ENCODE measurements at regions not wholly inside any gene's neighbourhood (a gene's known extent, or its start where the extent isn't known, plus 50 kb on each side); places are given as distances from the start of the nearest gene placed in this dataset.

GRCh38 chr2:106990297-106990696 lies 104.3 kb upstream of the ST6GAL2 start:
- Mint-ChIP-seq H3K4me1 (ENCODE audit: low read depth) (no peaks in the 10 kb centered on the region), H3K4me3 (no peak overlapping the region), H3K9me3 (no peaks in the 10 kb centered on the region), H3K27ac (no peak overlapping the region), H3K27me3 (no peaks in the 10 kb centered on the region), H3K36me3 (no peaks in the 10 kb centered on the region)
- DNase-seq: no peak
- intact Hi-C loops (cut with micrococcal nuclease): no loop called here
- ChIA-PET POLR2A (no interaction called here), CTCF (no interaction called here)

- CTCF ChIA-PET: no interaction called here
- no peak overlapping the region for H3K27ac Mint-ChIP-seq
- intact Hi-C loops (cut with micrococcal nuclease): no loop called here
These were observed 105.9 kb upstream of the ST6GAL2 start for GRCh38 chr2:106991866-106992265.

DNA sequence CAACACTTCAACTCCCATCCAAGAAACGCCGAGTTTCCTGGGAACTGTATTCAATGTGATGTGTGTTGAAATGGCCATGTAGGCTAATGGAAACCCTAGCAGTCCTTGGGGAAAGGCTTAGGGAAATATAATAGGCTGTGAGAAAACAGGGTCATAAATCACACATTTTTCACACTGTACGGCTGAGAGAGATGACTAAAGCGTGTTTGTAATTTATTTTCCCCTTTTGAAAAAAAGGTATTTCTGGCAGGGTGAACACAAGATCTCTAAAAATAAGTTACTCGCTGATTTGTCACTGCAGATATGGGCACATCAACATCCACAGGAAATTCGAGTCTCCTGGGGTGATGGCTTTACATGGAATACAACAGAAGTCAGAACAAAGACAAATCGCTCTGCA lies 109.6 kb upstream of the ST6GAL2 start:
- CTCF ChIA-PET: no interaction called here
- no peaks in the 10 kb centered on the region for H3K4me1 Mint-ChIP-seq (ENCODE audit: low read depth)
- intact Hi-C loops (cut with micrococcal nuclease): no loop called here

More at GRCh38 chr2:106991866-106992265, 105.9 kb upstream of the ST6GAL2 start:
- Mint-ChIP-seq H3K27me3 (no peaks in the 10 kb centered on the region), H3K4me3 (no peak overlapping the region), H3K36me3 (no peaks in the 10 kb centered on the region), H3K4me1 (ENCODE audit: low read depth) (no peaks in the 10 kb centered on the region), H3K9me3 (no peaks in the 10 kb centered on the region)
- POLR2A ChIA-PET: no interaction called here
- no peak for DNase-seq

DNA sequence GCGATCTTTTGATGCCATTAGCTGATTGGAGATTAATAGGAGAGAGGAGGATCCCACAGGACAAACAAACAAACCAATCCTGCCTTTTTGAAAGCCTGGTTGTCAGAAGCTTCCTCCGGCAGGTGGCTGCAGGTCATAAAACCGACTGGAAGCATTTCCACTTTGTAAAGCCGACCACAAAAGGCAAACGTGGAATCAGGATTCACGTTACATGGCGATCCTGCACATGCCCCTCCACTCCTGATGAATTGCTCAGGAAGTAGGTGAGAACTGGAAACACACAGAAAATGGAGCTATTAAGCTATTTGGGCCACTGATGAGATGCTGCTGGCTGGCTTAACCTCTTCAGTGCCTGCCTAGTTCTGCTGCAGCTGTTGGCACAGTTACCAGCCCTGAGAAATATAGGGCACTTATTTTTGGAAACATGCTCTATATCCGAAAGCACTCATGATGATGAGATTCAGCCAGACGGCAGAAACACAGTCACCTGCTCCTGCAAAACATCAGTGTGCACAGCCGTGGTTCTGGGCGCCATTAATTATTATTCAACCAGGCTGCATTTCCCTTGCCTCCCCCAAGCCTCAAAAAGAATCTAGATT lies 110.3 kb upstream of the ST6GAL2 start:
- POLR2A ChIA-PET: no interaction called here
- no peak overlapping the region for H3K4me3 Mint-ChIP-seq
- no peak for DNase-seq
- intact Hi-C loops (cut with micrococcal nuclease): no loop called here
- H3K36me3 Mint-ChIP-seq: no peaks in the 10 kb centered on the region
- no peaks in the 10 kb centered on the region for H3K4me1 Mint-ChIP-seq (ENCODE audit: low read depth)
- no peaks in the 10 kb centered on the region for H3K9me3 Mint-ChIP-seq
- no peak overlapping the region for H3K27ac Mint-ChIP-seq
- CTCF ChIA-PET: no interaction called here
- no peaks in the 10 kb centered on the region for H3K27me3 Mint-ChIP-seq

More for the DNA sequence above, 109.6 kb upstream of the ST6GAL2 start:
- DNase-seq: no peak
- POLR2A ChIA-PET: no interaction called here
- no peak overlapping the region for H3K27ac Mint-ChIP-seq
- H3K36me3 Mint-ChIP-seq: no peaks in the 10 kb centered on the region
- H3K27me3 Mint-ChIP-seq: no peaks in the 10 kb centered on the region
- no peaks in the 10 kb centered on the region for H3K9me3 Mint-ChIP-seq
- no peak overlapping the region for H3K4me3 Mint-ChIP-seq

- intact Hi-C loops (cut with micrococcal nuclease): no loop called here
- H3K27me3 Mint-ChIP-seq: no peaks in the 10 kb centered on the region
- no peaks in the 10 kb centered on the region for H3K36me3 Mint-ChIP-seq
- no peaks in the 10 kb centered on the region for H3K9me3 Mint-ChIP-seq
- no peak for DNase-seq
- CTCF ChIA-PET: no interaction called here
- H3K4me3 Mint-ChIP-seq: no peak overlapping the region
- no peak overlapping the region for H3K27ac Mint-ChIP-seq
- POLR2A ChIA-PET: no interaction called here
- H3K4me1 Mint-ChIP-seq (ENCODE audit: low read depth): no peaks in the 10 kb centered on the region
These were observed 111.2 kb upstream of the ST6GAL2 start for GRCh38 chr2:106997204-106997603.

- no peaks in the 10 kb centered on the region for H3K36me3 Mint-ChIP-seq
- H3K27ac Mint-ChIP-seq: no peak overlapping the region
- no peaks in the 10 kb centered on the region for H3K9me3 Mint-ChIP-seq
- H3K4me3 Mint-ChIP-seq: no peak overlapping the region
- H3K27me3 Mint-ChIP-seq: no peaks in the 10 kb centered on the region
- intact Hi-C loops (cut with micrococcal nuclease): no loop called here
- DNase-seq: no peak
- POLR2A ChIA-PET: no interaction called here
- no peaks in the 10 kb centered on the region for H3K4me1 Mint-ChIP-seq (ENCODE audit: low read depth)
- CTCF ChIA-PET: no interaction called here
These were observed 115.1 kb upstream of the ST6GAL2 start for GRCh38 chr2:107001062-107001461.

- no peaks in the 10 kb centered on the region for H3K36me3 Mint-ChIP-seq
- no peak for DNase-seq
- no peaks in the 10 kb centered on the region for H3K4me1 Mint-ChIP-seq (ENCODE audit: low read depth)
- POLR2A ChIA-PET: no interaction called here
- intact Hi-C loops (cut with micrococcal nuclease): no loop called here
- H3K27me3 Mint-ChIP-seq: no peaks in the 10 kb centered on the region
- H3K27ac Mint-ChIP-seq: no peak overlapping the region
- no peaks in the 10 kb centered on the region for H3K9me3 Mint-ChIP-seq
- H3K4me3 Mint-ChIP-seq: no peak overlapping the region
- CTCF ChIA-PET: no interaction called here
These were observed 115.6 kb upstream of the ST6GAL2 start for GRCh38 chr2:107001551-107001950.

GRCh38 chr2:107001964-107002696 lies 116.2 kb upstream of the ST6GAL2 start:
- Mint-ChIP-seq H3K4me1 (ENCODE audit: low read depth) (no peaks in the 10 kb centered on the region), H3K27ac (no peak overlapping the region), H3K36me3 (no peaks in the 10 kb centered on the region), H3K4me3 (no peak overlapping the region), H3K27me3 (no peaks in the 10 kb centered on the region), H3K9me3 (no peaks in the 10 kb centered on the region)
- DNase-seq: no peak
- ChIA-PET POLR2A (no interaction called here), CTCF (no interaction called here)
- intact Hi-C loops (cut with micrococcal nuclease): no loop called here

DNA sequence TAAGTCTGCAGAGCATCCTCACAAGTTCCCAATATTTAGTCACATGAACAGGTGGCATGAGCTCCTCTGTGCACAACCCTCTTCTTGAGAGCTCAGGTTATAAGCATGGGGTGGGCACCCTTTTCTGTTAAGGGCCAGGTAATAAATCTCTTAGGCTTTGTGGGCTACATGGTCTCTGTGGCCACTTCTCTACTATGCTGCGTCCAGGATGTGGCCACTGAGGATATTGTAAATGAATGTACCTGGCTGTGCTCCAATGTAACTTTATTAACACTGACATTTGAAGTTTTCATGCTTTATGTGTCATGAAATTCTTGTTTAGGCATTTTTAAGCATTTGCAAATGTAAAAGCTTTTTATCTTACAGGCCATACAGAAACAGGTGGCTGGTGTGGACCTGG lies 116.8 kb upstream of the ST6GAL2 start:
- intact Hi-C loops (cut with micrococcal nuclease): no loop called here
- DNase-seq: no peak
- Mint-ChIP-seq H3K9me3 (no peaks in the 10 kb centered on the region), H3K4me3 (no peak overlapping the region), H3K27ac (no peak overlapping the region), H3K36me3 (no peaks in the 10 kb centered on the region), H3K4me1 (ENCODE audit: low read depth) (no peaks in the 10 kb centered on the region), H3K27me3 (no peaks in the 10 kb centered on the region)
- CTCF ChIA-PET: no interaction called here
- POLR2A ChIA-PET: no interaction called here

- POLR2A ChIA-PET: no interaction called here
- no peak overlapping the region for H3K4me3 Mint-ChIP-seq
- CTCF ChIA-PET: no interaction called here
- no peak overlapping the region for H3K27ac Mint-ChIP-seq
- no peaks in the 10 kb centered on the region for H3K27me3 Mint-ChIP-seq
- no peaks in the 10 kb centered on the region for H3K36me3 Mint-ChIP-seq
- intact Hi-C loops (cut with micrococcal nuclease): no loop called here
- DNase-seq: no peak
- no peaks in the 10 kb centered on the region for H3K4me1 Mint-ChIP-seq (ENCODE audit: low read depth)
- no peaks in the 10 kb centered on the region for H3K9me3 Mint-ChIP-seq
These were observed 119.9 kb upstream of the ST6GAL2 start for GRCh38 chr2:107005853-107006252.

- Mint-ChIP-seq H3K27me3 (no peaks in the 10 kb centered on the region), H3K9me3 (no peaks in the 10 kb centered on the region), H3K36me3 (no peaks in the 10 kb centered on the region), H3K4me3 (no peak overlapping the region), H3K27ac (no peak overlapping the region), H3K4me1 (ENCODE audit: low read depth) (no peaks in the 10 kb centered on the region)
- POLR2A ChIA-PET: no interaction called here
- DNase-seq: no peak
- CTCF ChIA-PET: no interaction called here
- intact Hi-C loops (cut with micrococcal nuclease): no loop called here
These were observed 120.9 kb upstream of the ST6GAL2 start for GRCh38 chr2:107006836-107007235.

DNA sequence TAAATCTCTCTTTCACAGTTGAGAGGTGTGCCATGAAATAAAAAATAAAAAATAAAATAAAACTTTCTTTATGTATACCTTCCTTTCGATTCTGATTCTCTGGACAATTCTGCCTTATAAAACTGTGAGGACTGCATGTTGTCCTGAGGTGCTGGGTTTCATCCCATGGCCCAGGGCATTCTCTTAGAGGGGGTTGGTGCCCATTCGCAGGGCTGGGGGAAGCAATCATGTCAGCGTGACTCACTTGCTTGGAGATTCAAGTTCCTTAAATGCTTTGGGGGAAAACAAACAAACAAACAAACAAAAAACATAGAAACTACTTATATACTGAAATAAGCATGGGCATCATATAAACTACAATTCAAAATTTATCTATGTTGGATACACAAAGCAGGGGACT lies 122.0 kb upstream of the ST6GAL2 start:
- ChIA-PET CTCF (no interaction called here), POLR2A (no interaction called here)
- H3K4me1 Mint-ChIP-seq (ENCODE audit: low read depth): no peaks in the 10 kb centered on the region
- no peak for DNase-seq
- no peaks in the 10 kb centered on the region for H3K36me3 Mint-ChIP-seq
- no peaks in the 10 kb centered on the region for H3K9me3 Mint-ChIP-seq
- intact Hi-C loops (cut with micrococcal nuclease): no loop called here
- H3K27me3 Mint-ChIP-seq: no peaks in the 10 kb centered on the region
- no peak overlapping the region for H3K4me3 Mint-ChIP-seq
- no peak overlapping the region for H3K27ac Mint-ChIP-seq

- H3K27me3 Mint-ChIP-seq: no peaks in the 10 kb centered on the region
- intact Hi-C loops (cut with micrococcal nuclease): no loop called here
- H3K4me3 Mint-ChIP-seq: no peak overlapping the region
- no peak overlapping the region for H3K27ac Mint-ChIP-seq
- ChIA-PET POLR2A (no interaction called here), CTCF (no interaction called here)
- H3K36me3 Mint-ChIP-seq: no peaks in the 10 kb centered on the region
- H3K9me3 Mint-ChIP-seq: no peaks in the 10 kb centered on the region
- H3K4me1 Mint-ChIP-seq (ENCODE audit: low read depth): no peaks in the 10 kb centered on the region
- DNase-seq: no peak
These were observed 122.9 kb upstream of the ST6GAL2 start for GRCh38 chr2:107008843-107009242.
